Retina (tissue), 1 donor: ENCODE measurements at regions not wholly inside any gene's neighbourhood (a gene's known extent, or its start where the extent isn't known, plus 50 kb on each side); places are given as distances from the start of the nearest gene placed in this dataset.

Experiments
- DNase-seq: peaks from one replicate; pipeline ENCODE4 v3.0.0-alpha.2; 2016

GRCh38 chr5:2657151-2657550 is 94.3 kb downstream of the IRX2 start:
- DNase-seq = no peak

- DNase-seq = no peak
Measured at GRCh38 chr5:2656206-2656605, 95.3 kb downstream of the IRX2 start.

- DNase-seq = no peak
Measured at GRCh38 chr5:2653991-2654390, 97.5 kb downstream of the IRX2 start.

- DNase-seq = no peak
Measured at GRCh38 chr5:2651116-2651515, 100.4 kb downstream of the IRX2 start.

GRCh38 chr5:2642684-2643345 is 108.7 kb downstream of the IRX2 start:
- DNase-seq = peak; percentile 88

GRCh38 chr5:2640717-2641116 is 110.8 kb downstream of the IRX2 start:
- no peak for DNase-seq

- peak; percentile 39 for DNase-seq
Measured at GRCh38 chr5:2639425-2639824, 112.1 kb downstream of the IRX2 start.

GRCh38 chr5:2634399-2635176 is 116.9 kb downstream of the IRX2 start:
- DNase-seq = no peak

- DNase-seq = no peak
Measured at GRCh38 chr5:2633992-2634391, 117.5 kb downstream of the IRX2 start.

GRCh38 chr5:2631758-2632157 is 119.7 kb downstream of the IRX2 start:
- no peak for DNase-seq

GRCh38 chr5:2629045-2629444 is 122.4 kb downstream of the IRX2 start:
- DNase-seq = no peak

GRCh38 chr5:2627867-2628266 is 123.6 kb downstream of the IRX2 start:
- no peak for DNase-seq

GRCh38 chr5:2626572-2626971 is 124.9 kb downstream of the IRX2 start:
- DNase-seq = no peak

- no peak for DNase-seq
Measured at GRCh38 chr5:2622866-2623265, 128.6 kb downstream of the IRX2 start.

GRCh38 chr5:2621631-2622030 is 129.8 kb downstream of the IRX2 start:
- no peak for DNase-seq

GRCh38 chr5:2619216-2619615 is 132.3 kb downstream of the IRX2 start:
- no peak for DNase-seq

- no peak for DNase-seq
Measured at GRCh38 chr5:2617461-2617860, 134.0 kb downstream of the IRX2 start.

GRCh38 chr5:2615917-2616316 is 135.6 kb downstream of the IRX2 start:
- DNase-seq = no peak

- no peak for DNase-seq
Measured at GRCh38 chr5:2614571-2614970, 136.9 kb downstream of the IRX2 start.

- DNase-seq = no peak
Measured at GRCh38 chr5:2611659-2612058, 139.8 kb downstream of the IRX2 start.

GRCh38 chr5:2610986-2611385 is 140.5 kb downstream of the IRX2 start:
- no peak for DNase-seq

- DNase-seq = no peak
Measured at GRCh38 chr5:2608391-2608790, 143.1 kb downstream of the IRX2 start.

GRCh38 chr5:2607598-2607997 is 143.9 kb downstream of the IRX2 start:
- DNase-seq = no peak

- DNase-seq = no peak
Measured at GRCh38 chr5:2603272-2603575, 148.3 kb downstream of the IRX2 start.
